NCI-H748 (cell line): ENCODE measurements at regions not wholly inside any gene's neighbourhood (a gene's known extent, or its start where the extent isn't known, plus 50 kb on each side); places are given as distances from the start of the nearest gene placed in this dataset.
"Not testable (repeated sequence)": the region's sequence is repeated elsewhere in the genome, so short reads cannot be mapped to it uniquely, and the experiment has no call there.

ENCODE experiments used
- DNase-seq: peaks from one replicate; lab custom pipeline; 2025; ENCODE audit not compliant: unreplicated experiment; lab: John Stamatoyannopoulos, UW

GRCh38 chr1:201721082-201722049 lies 107.6 kb upstream of the IPO9 start:
- peak; percentile 38 for DNase-seq

DNA sequence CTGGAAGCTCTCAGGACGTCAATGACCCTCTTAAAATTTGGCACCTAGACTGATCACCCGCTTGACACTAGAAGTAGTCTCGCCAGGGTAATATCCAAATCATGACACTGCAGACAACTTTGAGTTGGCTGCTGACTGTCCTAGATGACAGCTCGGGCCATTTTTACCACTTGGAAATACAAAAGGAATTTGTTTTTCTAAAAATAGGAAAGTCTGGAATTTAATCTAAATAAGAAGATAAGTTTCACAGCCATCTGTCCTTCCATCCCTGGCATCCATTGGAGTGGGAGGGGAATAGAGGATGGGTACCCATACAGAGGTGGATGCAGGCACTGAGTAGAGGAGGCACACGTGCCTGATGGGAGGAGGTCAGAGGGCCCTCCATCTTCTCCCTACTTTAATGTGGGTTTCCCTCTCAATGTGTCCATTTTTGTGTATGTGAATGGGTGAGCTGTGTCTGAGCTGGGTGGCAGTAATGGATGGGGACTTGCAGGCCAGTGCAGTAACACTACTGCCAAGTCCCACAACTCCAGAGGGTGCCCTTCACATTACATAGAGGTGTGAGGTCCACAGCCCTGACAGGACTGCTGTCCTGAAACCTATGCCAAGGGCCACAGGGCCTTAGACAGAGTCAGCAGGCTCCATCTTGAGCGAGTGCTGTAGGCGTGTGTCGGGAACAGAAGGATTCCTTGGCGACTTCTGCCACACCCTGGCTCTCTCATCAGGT lies 104.8 kb upstream of the IPO9 start:
- DNase-seq, result no peak

GRCh38 chr1:201724766-201725118 lies 104.2 kb upstream of the IPO9 start:
- DNase-seq, result no peak

DNA sequence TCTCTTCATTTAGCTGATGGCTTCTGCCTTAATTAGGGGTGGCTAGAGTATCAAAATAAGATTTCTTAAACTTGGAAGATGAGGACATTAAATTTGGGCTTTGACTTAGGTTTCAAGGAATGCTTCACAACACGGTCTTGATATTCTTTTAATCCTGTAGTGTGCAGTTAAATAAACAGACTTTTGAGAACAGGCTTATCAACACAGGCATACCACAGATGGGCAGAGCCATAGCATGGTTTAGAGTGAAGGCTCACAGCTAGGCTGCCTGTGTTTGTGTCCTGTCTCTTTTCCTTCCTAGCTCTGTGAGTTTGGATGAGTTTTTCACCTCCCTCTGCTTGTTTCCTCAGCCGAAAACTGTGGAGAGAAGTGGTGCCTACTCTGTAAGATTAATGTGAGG lies 102.3 kb upstream of the IPO9 start:
- no peak for DNase-seq

GRCh38 chr1:201728731-201729130 lies 100.2 kb upstream of the IPO9 start:
- peak; percentile 45 for DNase-seq

- no peak for DNase-seq
These were observed 98.9 kb upstream of the IPO9 start for GRCh38 chr1:201729973-201730608.

DNA sequence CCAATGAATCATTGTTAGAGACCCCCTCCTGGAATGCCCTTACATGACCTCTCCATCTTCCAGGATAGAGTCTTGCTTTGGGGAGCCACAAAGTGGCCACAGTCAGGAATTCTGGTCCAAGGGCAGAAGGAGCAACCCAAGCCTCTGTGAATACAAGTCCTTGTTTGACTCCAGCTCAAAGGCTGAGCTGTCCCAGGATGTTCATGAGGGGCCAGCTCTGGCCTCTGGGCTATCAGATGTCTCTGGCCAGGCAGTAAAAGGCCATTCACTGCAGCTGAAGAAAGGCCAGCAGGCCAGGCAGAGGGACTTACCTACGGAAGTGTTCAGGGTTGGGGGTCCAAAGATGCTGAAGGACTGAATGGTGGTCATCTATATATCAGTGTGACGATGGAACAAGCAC lies 98.3 kb upstream of the IPO9 start:
- DNase-seq, result no peak

- no peak for DNase-seq
These were observed 97.8 kb upstream of the IPO9 start for GRCh38 chr1:201731142-201731541.

DNA sequence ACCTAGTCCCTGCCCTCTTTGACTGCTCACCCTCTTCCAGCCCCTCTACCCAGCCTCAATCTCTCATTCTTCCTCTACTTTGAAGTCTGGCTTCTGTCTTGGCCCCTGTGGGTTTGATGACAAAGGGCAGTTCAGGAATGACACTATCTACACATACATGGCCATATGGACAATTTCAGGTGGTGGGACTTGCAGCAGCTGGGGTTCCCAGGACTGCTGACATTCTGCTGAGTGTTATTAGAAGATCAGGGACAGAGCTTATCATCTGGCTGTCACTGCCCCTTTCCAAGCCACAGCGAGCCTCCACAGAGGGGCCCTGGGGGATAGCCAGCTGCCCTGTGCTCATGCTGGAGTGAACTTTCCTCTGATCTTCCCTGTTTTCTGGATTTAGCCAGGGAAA lies 97.4 kb upstream of the IPO9 start:
- DNase-seq, result no peak

- DNase-seq, result no peak
These were observed 96.6 kb upstream of the IPO9 start for GRCh38 chr1:201732351-201732750.

DNA sequence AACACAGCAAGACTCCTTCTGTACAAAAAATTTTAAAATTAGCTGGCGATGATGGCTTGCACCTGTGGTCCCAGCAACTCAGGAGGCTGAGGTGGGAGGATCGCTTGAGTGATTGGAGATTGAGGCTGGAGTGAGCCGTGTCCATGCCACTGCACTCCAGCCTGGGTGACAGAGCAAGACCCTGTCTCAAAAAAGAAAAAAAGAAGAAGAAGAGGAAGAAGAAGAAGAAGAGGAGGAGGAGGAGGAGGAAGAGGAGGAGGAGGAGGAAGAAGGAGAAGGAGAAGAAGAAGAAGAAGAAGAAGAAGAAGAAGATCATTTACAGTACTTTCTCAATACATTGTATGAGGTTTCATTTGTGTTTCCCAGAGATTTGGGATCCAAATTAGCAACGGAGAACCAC lies 94.7 kb upstream of the IPO9 start:
- DNase-seq, result not testable (repeated sequence)

DNA sequence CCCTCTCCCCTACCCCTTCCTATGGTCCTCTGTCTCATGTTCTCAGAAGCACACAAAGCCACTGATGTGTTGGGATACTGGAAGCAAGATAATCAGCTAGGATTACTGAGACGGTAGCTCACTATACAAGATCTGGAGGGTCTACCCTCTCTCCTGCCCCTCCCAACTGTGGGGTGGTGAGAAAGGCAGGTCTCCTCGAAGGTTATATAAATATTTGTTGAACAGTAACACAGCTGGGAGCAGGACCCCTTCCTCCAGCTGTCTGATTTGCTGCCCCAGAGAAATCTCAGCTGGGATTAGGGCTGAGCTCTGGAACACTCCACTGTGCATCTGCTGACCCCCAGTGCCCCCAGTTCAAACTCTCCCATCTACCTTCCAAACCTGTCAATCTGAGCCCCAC lies 94.2 kb upstream of the IPO9 start:
- DNase-seq, result no peak

DNA sequence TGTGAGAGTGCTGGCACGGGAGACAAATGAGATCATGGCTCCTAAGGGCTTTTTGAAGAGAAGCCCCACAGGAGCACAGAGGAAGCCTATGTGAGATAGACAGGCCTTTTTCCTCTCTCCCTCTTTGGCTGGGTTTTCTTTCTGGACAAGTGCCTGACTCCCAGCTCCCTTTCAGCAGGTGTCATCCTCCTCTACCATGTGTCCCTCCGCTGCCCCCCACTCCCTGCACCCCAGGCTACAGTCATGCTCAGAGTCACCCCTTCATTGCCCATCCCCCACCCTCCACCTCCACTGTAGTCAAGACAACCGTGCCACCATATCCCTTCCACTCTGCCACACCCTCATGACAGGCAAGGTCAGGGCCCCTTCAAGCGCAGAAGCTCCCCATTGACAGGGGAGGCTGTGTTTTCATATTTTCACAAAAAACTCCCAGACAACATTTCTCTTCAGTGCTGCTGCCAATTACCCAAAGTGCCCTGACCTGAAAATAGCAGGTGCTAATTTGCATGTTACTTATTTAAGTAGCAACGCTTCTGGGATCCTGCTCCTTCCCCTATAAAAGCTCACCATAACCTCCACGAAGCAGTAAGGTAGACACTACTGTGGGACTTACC lies 92.1 kb upstream of the IPO9 start:
- DNase-seq, result no peak

DNA sequence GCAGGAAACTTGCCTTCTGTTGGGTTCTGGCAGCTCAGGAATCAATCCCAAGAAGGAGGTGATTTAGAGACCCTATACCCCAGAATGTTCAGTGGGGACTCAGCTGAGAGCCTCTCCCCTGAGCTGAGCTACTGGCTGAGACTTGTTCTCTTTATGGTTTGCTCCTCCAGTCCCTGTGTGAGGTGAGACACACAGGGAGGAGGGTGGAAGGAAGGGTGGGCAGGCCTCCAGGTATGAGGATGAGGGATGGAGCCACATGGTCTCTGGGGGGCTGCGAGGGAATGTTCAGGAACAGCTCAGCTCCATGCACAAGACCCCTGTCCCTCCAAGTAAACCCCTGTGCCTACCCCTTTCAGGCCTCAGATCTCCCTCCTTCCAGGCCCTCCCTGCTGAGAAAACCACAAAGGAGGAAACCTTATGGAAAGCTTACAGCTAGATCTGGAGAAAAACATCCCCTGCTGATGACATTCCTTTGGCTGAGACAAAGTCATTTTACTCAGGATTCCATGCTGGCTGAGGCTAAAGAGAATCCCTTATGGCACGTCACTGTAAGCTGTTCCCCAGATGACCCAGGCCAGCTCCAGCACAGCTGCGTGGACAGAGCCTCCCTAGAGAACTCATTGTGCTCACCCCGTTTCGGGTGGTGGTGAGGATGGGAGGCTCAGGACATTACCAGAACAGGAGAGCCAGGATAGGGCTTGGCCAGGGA lies 91.5 kb upstream of the IPO9 start:
- no peak for DNase-seq

DNA sequence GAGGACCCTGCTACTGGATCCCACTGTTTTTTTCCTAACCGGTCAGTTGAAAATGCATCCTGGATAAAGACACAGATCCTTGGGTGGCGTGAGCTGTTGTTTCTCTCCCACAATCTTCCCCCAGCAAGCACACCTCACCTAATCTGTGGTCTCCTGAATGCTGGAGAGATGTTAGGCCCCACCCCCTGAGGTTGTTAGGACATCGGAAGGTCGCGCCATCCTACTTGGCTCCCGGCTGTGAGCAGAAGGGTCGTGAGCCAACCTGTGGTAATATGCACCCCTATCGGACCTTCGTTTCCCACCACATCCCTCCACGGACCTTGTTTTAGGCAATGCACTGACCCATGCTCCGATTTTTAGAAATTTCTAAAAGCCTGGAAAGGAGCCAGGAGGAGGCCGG lies 89.9 kb upstream of the IPO9 start:
- peak; percentile 45 for DNase-seq

GRCh38 chr1:201739492-201740085 lies 89.4 kb upstream of the IPO9 start:
- peak; percentile 78 for DNase-seq

- peak; percentile 12 for DNase-seq
These were observed 88.8 kb upstream of the IPO9 start for GRCh38 chr1:201740086-201740541.

GRCh38 chr1:201740670-201741111 lies 88.3 kb upstream of the IPO9 start:
- DNase-seq, result no peak

DNA sequence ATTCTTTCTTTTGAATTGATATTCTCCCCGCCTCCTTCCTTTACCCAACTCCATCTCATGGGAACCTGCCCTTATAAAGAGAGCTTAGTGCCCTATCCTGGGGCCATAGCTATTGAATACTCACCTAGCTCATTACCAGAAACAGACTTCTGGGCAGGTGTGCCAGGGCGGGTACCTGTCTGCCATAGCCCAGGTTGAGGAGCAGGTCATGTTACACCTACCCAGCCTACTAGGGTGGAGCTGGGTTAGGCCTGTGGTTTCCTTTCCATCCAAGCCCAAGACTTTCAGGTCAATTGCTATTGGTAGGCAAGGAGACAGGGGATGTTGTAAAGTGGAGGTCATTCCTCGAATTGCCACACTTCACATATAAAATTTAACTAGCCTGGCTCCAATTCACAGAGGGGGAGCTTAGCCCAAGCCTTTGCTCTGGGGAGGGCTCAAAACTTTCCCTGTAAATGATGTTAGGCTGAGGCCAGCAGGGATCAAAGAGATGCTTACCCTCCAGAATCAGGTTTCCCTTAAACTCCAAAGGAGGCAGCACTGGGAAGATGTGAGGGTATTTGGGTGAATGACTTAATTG lies 87.1 kb upstream of the IPO9 start:
- no peak for DNase-seq

GRCh38 chr1:201742476-201742875 lies 86.5 kb upstream of the IPO9 start:
- no peak for DNase-seq
